D721Med (cell line): ENCODE measurements at regions not wholly inside any gene's neighbourhood (a gene's known extent, or its start where the extent isn't known, plus 50 kb on each side); places are given as distances from the start of the nearest gene placed in this dataset.

ENCODE experiments used
- DNase-seq: peaks from one replicate; pipeline ENCODE4 v3.0.0; 2011; ENCODE audit warnings: low spot score; ENCODE audit not compliant: insufficient read length
- FAIRE-seq: peaks from 2 replicates; lab custom pipeline; 2011; peaks lifted over from hg19 to GRCh38; lab: Jason Lieb, UNC
- CTCF ChIP-seq: IDR thresholded peaks from 2 replicates; pipeline ENCODE4 v1.5.1; 2012; ENCODE audit warnings: mild to moderate bottlenecking, control low read depth; ENCODE audit not compliant: insufficient read depth; ENCODE audit errors: missing control alignments

- DNase-seq (no peak), FAIRE-seq (no peak)
- TF ChIP-seq CTCF = no peak
Measured at GRCh38 chr13:79680485-79680884, 199.5 kb downstream of the NDFIP2 start.

- FAIRE-seq (no peak), DNase-seq (no peak)
- TF ChIP-seq CTCF = peak; percentile 88
Measured at GRCh38 chr13:79679334-79679733, 198.4 kb downstream of the NDFIP2 start.

- DNase-seq (no peak), FAIRE-seq (no peak)
- TF ChIP-seq CTCF = no peak
Measured at GRCh38 chr13:79678100-79678499, 197.1 kb downstream of the NDFIP2 start.

GRCh38 chr13:79675931-79676660, 195.1 kb downstream of the NDFIP2 start:
- DNase-seq (no peak), FAIRE-seq (no peak)
- TF ChIP-seq CTCF = peak; percentile 3

GRCh38 chr13:79674765-79675515, 194.0 kb downstream of the NDFIP2 start:
- TF ChIP-seq CTCF = no peak
- DNase-seq (no peak), FAIRE-seq (no peak)

- no peak for TF ChIP-seq CTCF
- no peak for FAIRE-seq
- DNase-seq = no peak
Measured at GRCh38 chr13:79673993-79674377, 193.0 kb downstream of the NDFIP2 start.
